Endothelial cell of umbilical vein (primary cell): ENCODE measurements at regions not wholly inside any gene's neighbourhood (a gene's known extent, or its start where the extent isn't known, plus 50 kb on each side); places are given as distances from the start of the nearest gene placed in this dataset.

ENCODE experiments used
- MYC ChIP-seq: IDR thresholded peaks from one replicate; pipeline ENCODE4 v1.6.1; 2011; ENCODE audit warnings: mild to moderate bottlenecking, low read depth, low read length
- TF ChIP-seq, protein P1 (sequence below), 2 donors: IDR thresholded peaks; 1 replicate in 1 of 2; 2 replicates in 1 of 2; pipeline ENCODE4 v1.5.1; 2011; ENCODE audit warnings: low read length in 2 of 2, mild to moderate bottlenecking in 2 of 2, moderate library complexity in 2 of 2, control low read depth in 1 of 2, inconsistent platforms in 1 of 2, low read depth in 1 of 2; ENCODE audit not compliant: insufficient read depth in 1 of 2; ENCODE audit errors: extremely low read depth in 1 of 2

DNA sequence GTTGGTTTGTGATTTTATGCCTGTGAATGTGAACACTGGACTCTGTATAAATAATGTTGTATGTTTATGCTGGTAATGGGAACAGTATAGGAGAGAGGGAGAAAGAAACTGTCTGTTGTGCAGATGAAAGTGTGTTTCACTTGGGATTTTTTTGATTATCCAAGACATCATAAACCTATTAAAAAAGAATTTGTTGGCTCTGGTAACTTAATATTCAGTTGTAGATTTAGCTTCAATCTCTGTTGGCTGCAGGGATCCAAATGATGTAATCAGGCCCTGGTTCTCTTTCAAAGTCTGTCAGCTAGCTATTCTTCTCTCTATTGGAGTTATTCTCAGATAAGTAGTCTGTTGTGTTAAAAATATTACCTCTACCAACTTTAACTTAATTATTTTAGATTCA is 168.8 kb upstream of the RHOBTB1 start:
- TF ChIP-seq MYC, result no peak
- TF ChIP-seq, protein P1, sequence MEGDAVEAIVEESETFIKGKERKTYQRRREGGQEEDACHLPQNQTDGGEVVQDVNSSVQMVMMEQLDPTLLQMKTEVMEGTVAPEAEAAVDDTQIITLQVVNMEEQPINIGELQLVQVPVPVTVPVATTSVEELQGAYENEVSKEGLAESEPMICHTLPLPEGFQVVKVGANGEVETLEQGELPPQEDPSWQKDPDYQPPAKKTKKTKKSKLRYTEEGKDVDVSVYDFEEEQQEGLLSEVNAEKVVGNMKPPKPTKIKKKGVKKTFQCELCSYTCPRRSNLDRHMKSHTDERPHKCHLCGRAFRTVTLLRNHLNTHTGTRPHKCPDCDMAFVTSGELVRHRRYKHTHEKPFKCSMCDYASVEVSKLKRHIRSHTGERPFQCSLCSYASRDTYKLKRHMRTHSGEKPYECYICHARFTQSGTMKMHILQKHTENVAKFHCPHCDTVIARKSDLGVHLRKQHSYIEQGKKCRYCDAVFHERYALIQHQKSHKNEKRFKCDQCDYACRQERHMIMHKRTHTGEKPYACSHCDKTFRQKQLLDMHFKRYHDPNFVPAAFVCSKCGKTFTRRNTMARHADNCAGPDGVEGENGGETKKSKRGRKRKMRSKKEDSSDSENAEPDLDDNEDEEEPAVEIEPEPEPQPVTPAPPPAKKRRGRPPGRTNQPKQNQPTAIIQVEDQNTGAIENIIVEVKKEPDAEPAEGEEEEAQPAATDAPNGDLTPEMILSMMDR (IDR thresholded peaks at IDR 0.05; ENCODE audit: extremely low read depth in 1 of 2, insufficient read depth in 1 of 2, low read depth in 1 of 2, low read length in 2 of 2), result no peak
